ENCODE measurements at regions not wholly inside any gene's neighbourhood (a gene's known extent, or its start where the extent isn't known, plus 50 kb on each side); places are given as distances from the start of the nearest gene placed in this dataset.

DNA sequence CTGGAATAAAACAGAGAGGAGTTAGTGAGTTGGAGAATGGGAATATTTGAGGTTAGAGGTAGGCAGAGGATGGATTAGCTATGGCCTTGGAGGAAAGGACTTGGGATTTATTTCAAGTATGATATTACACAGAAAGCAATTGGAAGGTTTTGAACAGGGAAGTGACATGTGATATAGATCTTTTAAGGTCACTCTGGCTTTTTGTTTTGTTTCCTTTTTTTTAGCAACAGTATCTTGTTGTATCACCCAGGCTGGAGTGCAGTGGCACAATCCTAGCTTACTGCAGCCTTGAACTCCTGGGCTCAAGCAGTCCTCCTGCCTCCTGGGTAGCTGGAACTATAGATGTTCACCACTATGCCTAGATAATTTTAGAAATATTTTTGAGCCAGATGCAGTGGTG is 190.3 kb downstream of the UTRN start:
- Histone ChIP-seq H3K9me3 (ENCODE audit: low read length) (no peaks in the 10 kb centered on the region), H3K4me2 (ENCODE audit: low read length) (no peak overlapping the region), H3K9ac (ENCODE audit: low read length) (no peak overlapping the region), H3K27me3 (ENCODE audit: insufficient read depth, low read length) (no peaks in the 10 kb centered on the region), H3K4me1 (ENCODE audit: insufficient read depth, low read length, severe bottlenecking) (no peaks in the 10 kb centered on the region), H4K20me1 (ENCODE audit: insufficient read depth, low read length) (no peaks in the 10 kb centered on the region), H3K79me2 (ENCODE audit: insufficient read depth, low read length) (no peaks in the 10 kb centered on the region), H3K27ac (ENCODE audit: low read depth, low read length, poor library complexity, severe bottlenecking) (no peak overlapping the region), H3F3A (ENCODE audit: insufficient read depth, low read length) (no peaks in the 10 kb centered on the region), H2AFZ (ENCODE audit: low read length) (no peak overlapping the region), H3K4me3 (ENCODE audit: low read depth, low read length, poor library complexity, severe bottlenecking) (no peak overlapping the region), H3K9me2 (ENCODE audit: low read depth, low read length) (no peaks in the 10 kb centered on the region), H3K36me3 (ENCODE audit: insufficient read depth, low read length) (no peaks in the 10 kb centered on the region)
- no peak for TF ChIP-seq EZH2 (IDR thresholded peaks at IDR 0.05; ENCODE audit: borderline replicate concordance, low read length)
- no peak for TF ChIP-seq CTCF (IDR thresholded peaks at IDR 0.05; ENCODE audit: low read length)

DNA sequence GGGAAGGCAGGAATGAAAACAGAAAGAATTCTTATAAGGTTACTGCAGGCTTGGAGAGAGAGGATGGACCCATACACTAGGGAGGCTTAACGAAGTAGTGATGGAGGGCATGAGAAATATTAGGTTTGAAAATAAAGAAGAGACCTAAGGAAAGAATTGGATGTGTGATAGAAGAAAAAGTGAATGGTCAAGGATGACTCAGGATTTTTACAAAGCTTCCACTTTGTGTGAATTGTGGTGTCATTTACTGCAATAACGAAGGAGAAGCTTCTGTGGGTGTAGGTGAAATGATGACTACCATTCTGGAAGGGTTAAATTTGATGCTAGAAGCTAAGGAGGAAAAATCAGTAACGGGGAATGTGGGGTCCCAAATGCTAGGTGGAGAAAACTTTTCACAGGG is 191.2 kb downstream of the UTRN start:
- Histone ChIP-seq H3K79me2 (ENCODE audit: insufficient read depth, low read length) (no peaks in the 10 kb centered on the region), H3F3A (ENCODE audit: insufficient read depth, low read length) (no peaks in the 10 kb centered on the region), H3K4me1 (ENCODE audit: insufficient read depth, low read length, severe bottlenecking) (no peaks in the 10 kb centered on the region), H3K27ac (ENCODE audit: low read depth, low read length, poor library complexity, severe bottlenecking) (no peak overlapping the region), H3K9me3 (ENCODE audit: low read length) (no peaks in the 10 kb centered on the region), H2AFZ (ENCODE audit: low read length) (no peak overlapping the region), H3K4me2 (ENCODE audit: low read length) (no peak overlapping the region), H4K20me1 (ENCODE audit: insufficient read depth, low read length) (no peaks in the 10 kb centered on the region), H3K4me3 (ENCODE audit: low read depth, low read length, poor library complexity, severe bottlenecking) (no peak overlapping the region), H3K9ac (ENCODE audit: low read length) (no peak overlapping the region), H3K9me2 (ENCODE audit: low read depth, low read length) (no peaks in the 10 kb centered on the region), H3K27me3 (ENCODE audit: insufficient read depth, low read length) (no peaks in the 10 kb centered on the region), H3K36me3 (ENCODE audit: insufficient read depth, low read length) (no peaks in the 10 kb centered on the region)
- TF ChIP-seq CTCF (IDR thresholded peaks at IDR 0.05; ENCODE audit: low read length), result no peak
- TF ChIP-seq EZH2 (IDR thresholded peaks at IDR 0.05; ENCODE audit: borderline replicate concordance, low read length), result no peak

- Histone ChIP-seq H3K9me3 (ENCODE audit: low read length) (no peaks in the 10 kb centered on the region), H3K9me2 (ENCODE audit: low read depth, low read length) (no peaks in the 10 kb centered on the region), H3K79me2 (ENCODE audit: insufficient read depth, low read length) (no peaks in the 10 kb centered on the region), H3K4me2 (ENCODE audit: low read length) (no peak overlapping the region), H3K36me3 (ENCODE audit: insufficient read depth, low read length) (no peaks in the 10 kb centered on the region), H2AFZ (ENCODE audit: low read length) (no peak overlapping the region), H3K9ac (ENCODE audit: low read length) (no peak overlapping the region), H4K20me1 (ENCODE audit: insufficient read depth, low read length) (no peaks in the 10 kb centered on the region), H3K4me3 (ENCODE audit: low read depth, low read length, poor library complexity, severe bottlenecking) (no peak overlapping the region), H3F3A (ENCODE audit: insufficient read depth, low read length) (no peaks in the 10 kb centered on the region), H3K4me1 (ENCODE audit: insufficient read depth, low read length, severe bottlenecking) (no peaks in the 10 kb centered on the region), H3K27ac (ENCODE audit: low read depth, low read length, poor library complexity, severe bottlenecking) (no peak overlapping the region), H3K27me3 (ENCODE audit: insufficient read depth, low read length) (no peaks in the 10 kb centered on the region)
- TF ChIP-seq CTCF (IDR thresholded peaks at IDR 0.05; ENCODE audit: low read length), result no peak
- no peak for TF ChIP-seq EZH2 (IDR thresholded peaks at IDR 0.05; ENCODE audit: borderline replicate concordance, low read length)
Measured at GRCh38 chr6:144477396-144477795, 192.3 kb downstream of the UTRN start.

Data from OCI-LY1 (cell line).